ENCODE measurements at regions not wholly inside any gene's neighbourhood (a gene's known extent, or its start where the extent isn't known, plus 50 kb on each side); places are given as distances from the start of the nearest gene placed in this dataset.

- H3K4me1 Mint-ChIP-seq (ENCODE audit: low read depth): peaks cover 11% of the 10 kb centered on the region
- no peaks in the 10 kb centered on the region for H3K36me3 Mint-ChIP-seq (ENCODE audit: low read depth)
- TF ChIP-seq CTCF (IDR thresholded peaks at IDR 0.05): no peak
- no peak for DNase-seq (ENCODE audit: low spot score)
- no peaks in the 10 kb centered on the region for H3K27me3 Mint-ChIP-seq (ENCODE audit: low read depth)
- no peak overlapping the region for H3K4me3 Mint-ChIP-seq (ENCODE audit: unreplicated experiment)
- no peaks in the 10 kb centered on the region for H3K9me3 Mint-ChIP-seq (ENCODE audit: low read depth)
- no peak overlapping the region for H3K27ac Mint-ChIP-seq (ENCODE audit: unreplicated experiment)
These were observed 90.0 kb upstream of the HNRNPU start for GRCh38 chr1:244954359-244954758.

- peaks cover 11% of the 10 kb centered on the region for H3K4me1 Mint-ChIP-seq (ENCODE audit: low read depth)
- H3K9me3 Mint-ChIP-seq (ENCODE audit: low read depth): no peaks in the 10 kb centered on the region
- peak overlapping the region; percentile 13 for H3K27ac Mint-ChIP-seq (ENCODE audit: unreplicated experiment)
- no peaks in the 10 kb centered on the region for H3K36me3 Mint-ChIP-seq (ENCODE audit: low read depth)
- no peak overlapping the region for H3K4me3 Mint-ChIP-seq (ENCODE audit: unreplicated experiment)
- no peaks in the 10 kb centered on the region for H3K27me3 Mint-ChIP-seq (ENCODE audit: low read depth)
- no peak for TF ChIP-seq CTCF (IDR thresholded peaks at IDR 0.05)
- DNase-seq (ENCODE audit: low spot score): no peak
These were observed 89.6 kb upstream of the HNRNPU start for GRCh38 chr1:244953901-244954300.

GRCh38 chr1:244952940-244953339 lies 88.6 kb upstream of the HNRNPU start:
- no peaks in the 10 kb centered on the region for H3K36me3 Mint-ChIP-seq (ENCODE audit: low read depth)
- no peak for TF ChIP-seq CTCF (IDR thresholded peaks at IDR 0.05)
- no peak overlapping the region for H3K4me3 Mint-ChIP-seq (ENCODE audit: unreplicated experiment)
- no peaks in the 10 kb centered on the region for H3K27me3 Mint-ChIP-seq (ENCODE audit: low read depth)
- no peak for DNase-seq (ENCODE audit: low spot score)
- H3K27ac Mint-ChIP-seq (ENCODE audit: unreplicated experiment): no peak overlapping the region
- H3K9me3 Mint-ChIP-seq (ENCODE audit: low read depth): peaks cover 5% of the 10 kb centered on the region
- H3K4me1 Mint-ChIP-seq (ENCODE audit: low read depth): peaks cover 11% of the 10 kb centered on the region

GRCh38 chr1:244952280-244952933 lies 88.1 kb upstream of the HNRNPU start:
- TF ChIP-seq CTCF (IDR thresholded peaks at IDR 0.05): no peak
- no peak overlapping the region for H3K27ac Mint-ChIP-seq (ENCODE audit: unreplicated experiment)
- H3K4me3 Mint-ChIP-seq (ENCODE audit: unreplicated experiment): no peak overlapping the region
- peaks cover 3% of the 10 kb centered on the region for H3K36me3 Mint-ChIP-seq (ENCODE audit: low read depth)
- peaks cover 11% of the 10 kb centered on the region for H3K4me1 Mint-ChIP-seq (ENCODE audit: low read depth)
- no peak for DNase-seq (ENCODE audit: low spot score)
- peaks cover 9% of the 10 kb centered on the region for H3K9me3 Mint-ChIP-seq (ENCODE audit: low read depth)
- H3K27me3 Mint-ChIP-seq (ENCODE audit: low read depth): no peaks in the 10 kb centered on the region

- Mint-ChIP-seq H3K4me3 (ENCODE audit: unreplicated experiment) (no peak overlapping the region), H3K36me3 (ENCODE audit: low read depth) (peaks cover 3% of the 10 kb centered on the region), H3K4me1 (ENCODE audit: low read depth) (no peaks in the 10 kb centered on the region), H3K9me3 (ENCODE audit: low read depth) (peaks cover 9% of the 10 kb centered on the region), H3K27me3 (ENCODE audit: low read depth) (no peaks in the 10 kb centered on the region), H3K27ac (ENCODE audit: unreplicated experiment) (no peak overlapping the region)
- DNase-seq (ENCODE audit: low spot score): no peak
- no peak for TF ChIP-seq CTCF (IDR thresholded peaks at IDR 0.05)
These were observed 84.1 kb upstream of the HNRNPU start for GRCh38 chr1:244948416-244948815.
